Parathyroid adenoma (tissue), 2 donors: ENCODE measurements at regions not wholly inside any gene's neighbourhood (a gene's known extent, or its start where the extent isn't known, plus 50 kb on each side); places are given as distances from the start of the nearest gene placed in this dataset.

Experiments used
- H2AFZ ChIP-seq: fragments of 300-600 bp; sonication (generic); one replicate; pipeline ENCODE4 v1.7.0; 2017; ENCODE audit warnings: antibody characterized with exemption, mild to moderate bottlenecking
- H3K27ac ChIP-seq: fragments of 300-600 bp; sonication (generic); one replicate; pipeline ENCODE4 v1.7.0; 2017
- H3K27me3 ChIP-seq: fragments of 300-600 bp; sonication (generic); one replicate; pipeline ENCODE4 v1.7.0; 2017; ENCODE audit warnings: low read length; ENCODE audit not compliant: control insufficient read depth, insufficient read depth
- H3K36me3 ChIP-seq: fragments of 300-600 bp; sonication (generic); one replicate; pipeline ENCODE4 v1.7.0; 2017; ENCODE audit warnings: low read length; ENCODE audit not compliant: control insufficient read depth, insufficient read depth
- H3K4me1 ChIP-seq: fragments of 300-600 bp; sonication (generic); one replicate; pipeline ENCODE4 v1.7.0; 2017; ENCODE audit warnings: control low read depth
- H3K4me2 ChIP-seq: fragments of 300-600 bp; sonication (generic); one replicate; pipeline ENCODE4 v1.7.0; 2017; ENCODE audit warnings: low read length
- H3K4me3 ChIP-seq: fragments of 300-600 bp; sonication (generic); one replicate; pipeline ENCODE4 v1.7.0; 2017; ENCODE audit warnings: low read depth, low read length
- H3K79me2 ChIP-seq: fragments of 300-600 bp; sonication (generic); one replicate; pipeline ENCODE4 v1.7.0; 2017; ENCODE audit warnings: control low read depth
- H3K9ac ChIP-seq: fragments of 300-600 bp; sonication (generic); one replicate; pipeline ENCODE4 v1.7.0; 2017; ENCODE audit warnings: mild to moderate bottlenecking
- H3K9me3 ChIP-seq: fragments of 300-600 bp; sonication (generic); one replicate; pipeline ENCODE4 v1.7.0; 2017; ENCODE audit warnings: low read length; ENCODE audit not compliant: control insufficient read depth
- TF ChIP-seq, protein P1 (sequence below): fragments of 300-600 bp; sonication (generic); IDR thresholded peaks from one replicate; pipeline ENCODE4 v1.7.0; 2017; ENCODE audit warnings: antibody characterized with exemption, mild to moderate bottlenecking
- donor health status: primary hyperparathyroidism.

- no peak overlapping the region for H2AFZ ChIP-seq
- H3K27ac ChIP-seq, result no peak overlapping the region
- no peaks in the 10 kb centered on the region for H3K36me3 ChIP-seq
- H3K9me3 ChIP-seq, result no peaks in the 10 kb centered on the region
- H3K4me1 ChIP-seq, result no peaks in the 10 kb centered on the region
- no peaks in the 10 kb centered on the region for H3K79me2 ChIP-seq
- no peaks in the 10 kb centered on the region for H3K27me3 ChIP-seq
- H3K4me3 ChIP-seq, result no peak overlapping the region
- no peak overlapping the region for H3K9ac ChIP-seq
- H3K4me2 ChIP-seq, result no peak overlapping the region
- TF ChIP-seq, protein P1, sequence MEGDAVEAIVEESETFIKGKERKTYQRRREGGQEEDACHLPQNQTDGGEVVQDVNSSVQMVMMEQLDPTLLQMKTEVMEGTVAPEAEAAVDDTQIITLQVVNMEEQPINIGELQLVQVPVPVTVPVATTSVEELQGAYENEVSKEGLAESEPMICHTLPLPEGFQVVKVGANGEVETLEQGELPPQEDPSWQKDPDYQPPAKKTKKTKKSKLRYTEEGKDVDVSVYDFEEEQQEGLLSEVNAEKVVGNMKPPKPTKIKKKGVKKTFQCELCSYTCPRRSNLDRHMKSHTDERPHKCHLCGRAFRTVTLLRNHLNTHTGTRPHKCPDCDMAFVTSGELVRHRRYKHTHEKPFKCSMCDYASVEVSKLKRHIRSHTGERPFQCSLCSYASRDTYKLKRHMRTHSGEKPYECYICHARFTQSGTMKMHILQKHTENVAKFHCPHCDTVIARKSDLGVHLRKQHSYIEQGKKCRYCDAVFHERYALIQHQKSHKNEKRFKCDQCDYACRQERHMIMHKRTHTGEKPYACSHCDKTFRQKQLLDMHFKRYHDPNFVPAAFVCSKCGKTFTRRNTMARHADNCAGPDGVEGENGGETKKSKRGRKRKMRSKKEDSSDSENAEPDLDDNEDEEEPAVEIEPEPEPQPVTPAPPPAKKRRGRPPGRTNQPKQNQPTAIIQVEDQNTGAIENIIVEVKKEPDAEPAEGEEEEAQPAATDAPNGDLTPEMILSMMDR, result no peak
Measured at GRCh38 chr2:176985871-176986270, 226.7 kb upstream of the HNRNPA3 start.

DNA sequence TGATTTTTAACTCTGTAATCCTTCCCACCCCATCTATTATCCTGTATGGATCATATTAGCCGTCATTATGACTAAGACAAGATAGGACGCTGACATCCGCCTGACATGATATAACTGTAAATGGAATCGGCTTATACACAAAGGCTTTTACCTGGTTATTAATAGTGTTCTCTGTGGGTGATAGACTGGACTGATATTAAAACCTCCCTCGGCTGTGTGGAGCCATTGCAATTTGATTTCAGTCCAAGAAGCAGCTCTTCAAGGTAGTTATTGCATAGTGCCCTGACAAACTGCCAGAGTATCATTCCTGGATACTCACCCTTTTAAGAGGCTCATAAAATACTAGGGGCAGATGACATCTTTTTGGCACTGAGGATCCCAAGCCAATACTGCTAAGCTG is 226.1 kb upstream of the HNRNPA3 start:
- H3K27ac ChIP-seq, result no peak overlapping the region
- TF ChIP-seq, protein P1, result no peak
- H3K36me3 ChIP-seq, result no peaks in the 10 kb centered on the region
- H3K4me3 ChIP-seq, result no peak overlapping the region
- no peaks in the 10 kb centered on the region for H3K4me1 ChIP-seq
- H2AFZ ChIP-seq, result no peak overlapping the region
- H3K9me3 ChIP-seq, result no peaks in the 10 kb centered on the region
- no peaks in the 10 kb centered on the region for H3K27me3 ChIP-seq
- H3K79me2 ChIP-seq, result no peaks in the 10 kb centered on the region
- no peak overlapping the region for H3K4me2 ChIP-seq
- no peak overlapping the region for H3K9ac ChIP-seq

GRCh38 chr2:176991411-176991810 is 221.2 kb upstream of the HNRNPA3 start:
- no peak overlapping the region for H3K4me3 ChIP-seq
- H3K27ac ChIP-seq, result no peak overlapping the region
- H3K36me3 ChIP-seq, result no peaks in the 10 kb centered on the region
- no peaks in the 10 kb centered on the region for H3K27me3 ChIP-seq
- H3K9me3 ChIP-seq, result no peaks in the 10 kb centered on the region
- no peak overlapping the region for H2AFZ ChIP-seq
- no peaks in the 10 kb centered on the region for H3K79me2 ChIP-seq
- H3K9ac ChIP-seq, result no peak overlapping the region
- H3K4me2 ChIP-seq, result no peak overlapping the region
- TF ChIP-seq, protein P1, result no peak
- no peaks in the 10 kb centered on the region for H3K4me1 ChIP-seq

DNA sequence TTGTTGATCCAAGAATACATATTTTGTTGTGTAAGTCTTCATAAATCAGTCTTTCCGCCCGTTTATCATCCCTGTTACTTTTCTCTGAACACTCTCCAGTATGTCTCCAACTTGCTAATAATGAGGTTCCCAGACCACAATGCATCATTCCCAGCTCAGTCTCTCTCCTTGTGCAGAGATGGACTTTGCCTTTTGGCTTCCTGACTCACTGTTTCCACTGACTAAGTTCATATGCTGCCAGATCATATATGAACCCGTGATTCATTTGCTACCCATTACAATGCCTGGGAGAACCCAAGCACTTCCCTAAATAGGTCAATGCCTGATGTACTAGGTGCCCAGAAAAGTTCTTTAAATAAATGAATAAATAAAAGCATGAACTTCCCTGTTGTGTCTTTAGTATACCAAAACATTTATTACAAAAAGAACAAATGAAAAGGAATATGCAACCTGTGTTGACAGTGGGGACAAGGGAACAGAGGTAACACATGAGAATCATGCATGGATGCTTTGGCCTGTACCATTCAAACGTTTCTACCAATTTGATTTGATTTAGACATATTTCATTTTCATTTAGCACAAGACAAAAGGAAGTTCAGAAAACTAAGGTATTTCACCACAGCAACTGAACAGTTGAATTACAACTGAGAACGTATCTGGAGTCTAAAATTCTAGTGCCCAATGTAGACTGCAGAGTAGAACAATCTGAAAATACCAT is 215.4 kb upstream of the HNRNPA3 start:
- H3K9ac ChIP-seq, result no peak overlapping the region
- no peaks in the 10 kb centered on the region for H3K36me3 ChIP-seq
- H3K4me2 ChIP-seq, result no peak overlapping the region
- H3K9me3 ChIP-seq, result no peaks in the 10 kb centered on the region
- no peak overlapping the region for H3K27ac ChIP-seq
- no peak overlapping the region for H2AFZ ChIP-seq
- TF ChIP-seq, protein P1, result no peak
- no peaks in the 10 kb centered on the region for H3K27me3 ChIP-seq
- no peaks in the 10 kb centered on the region for H3K4me1 ChIP-seq
- no peak overlapping the region for H3K4me3 ChIP-seq
- H3K79me2 ChIP-seq, result no peaks in the 10 kb centered on the region

- Histone ChIP-seq H3K9ac (no peak overlapping the region), H3K4me2 (no peak overlapping the region), H3K9me3 (no peaks in the 10 kb centered on the region), H2AFZ (no peak overlapping the region), H3K4me3 (no peak overlapping the region), H3K36me3 (no peaks in the 10 kb centered on the region), H3K27ac (no peak overlapping the region), H3K79me2 (no peaks in the 10 kb centered on the region), H3K4me1 (no peaks in the 10 kb centered on the region), H3K27me3 (no peaks in the 10 kb centered on the region)
- TF ChIP-seq, protein P1, result no peak
Measured at GRCh38 chr2:176997792-176998169, 214.8 kb upstream of the HNRNPA3 start.
